HFF-Myc (cell line): ENCODE measurements at regions not wholly inside any gene's neighbourhood (a gene's known extent, or its start where the extent isn't known, plus 50 kb on each side); places are given as distances from the start of the nearest gene placed in this dataset.

ENCODE experiments used
- DNase-seq: peaks from one replicate; pipeline ENCODE4 v3.0.0-alpha.2; 2011; ENCODE audit warnings: low read depth; ENCODE audit errors: extremely low read depth
- H3K4me3 ChIP-seq: replicated peaks from 2 replicates; pipeline ENCODE4 v1.5.1; 2011; ENCODE audit warnings: low read depth, mild to moderate bottlenecking, control low read depth, low read length
- TF ChIP-seq, protein P1 (sequence below): IDR thresholded peaks from 2 replicates; pipeline ENCODE4 v1.5.1; 2012; ENCODE audit warnings: mild to moderate bottlenecking, low read depth, low read length, control low read depth; ENCODE audit errors: missing control alignments

DNA sequence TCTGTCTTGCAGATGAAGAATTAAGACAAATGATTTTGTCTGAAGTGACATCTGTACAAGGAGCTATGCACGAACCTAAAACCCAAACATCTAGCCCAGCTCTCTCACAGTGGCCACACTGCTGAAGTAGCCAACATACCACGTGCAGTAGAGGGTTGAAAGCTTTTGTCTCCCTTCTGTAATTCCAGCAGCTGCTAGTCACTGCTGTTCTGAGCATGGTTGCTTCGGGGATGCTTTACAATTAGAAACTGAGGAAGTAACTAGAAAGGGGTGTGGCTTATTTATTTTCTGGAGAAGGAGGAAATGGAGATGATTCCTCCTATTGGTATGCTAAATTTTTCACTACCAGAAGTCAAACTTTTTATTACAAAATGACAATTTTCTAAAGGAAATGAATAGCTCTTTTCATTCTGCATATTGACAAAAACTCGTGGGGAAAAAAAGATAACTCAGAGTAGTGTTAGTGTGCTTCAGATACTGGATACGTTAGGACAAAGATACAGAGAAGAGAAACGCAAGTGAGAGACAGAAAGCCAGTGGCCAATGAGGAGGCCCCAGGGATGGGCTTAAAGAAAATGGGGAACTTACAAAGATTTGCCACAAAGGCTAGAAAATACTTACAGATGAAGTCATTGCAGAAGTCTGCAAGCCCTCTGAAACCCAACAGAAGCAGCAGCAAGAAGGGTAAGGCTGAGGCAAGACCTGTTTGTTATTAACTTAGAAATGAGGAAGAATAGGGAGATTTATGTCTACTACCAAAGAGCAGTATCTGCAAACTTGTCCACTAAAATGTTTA is 192.7 kb upstream of the MIR17HG start:
- DNase-seq = no peak
- TF ChIP-seq, protein P1, sequence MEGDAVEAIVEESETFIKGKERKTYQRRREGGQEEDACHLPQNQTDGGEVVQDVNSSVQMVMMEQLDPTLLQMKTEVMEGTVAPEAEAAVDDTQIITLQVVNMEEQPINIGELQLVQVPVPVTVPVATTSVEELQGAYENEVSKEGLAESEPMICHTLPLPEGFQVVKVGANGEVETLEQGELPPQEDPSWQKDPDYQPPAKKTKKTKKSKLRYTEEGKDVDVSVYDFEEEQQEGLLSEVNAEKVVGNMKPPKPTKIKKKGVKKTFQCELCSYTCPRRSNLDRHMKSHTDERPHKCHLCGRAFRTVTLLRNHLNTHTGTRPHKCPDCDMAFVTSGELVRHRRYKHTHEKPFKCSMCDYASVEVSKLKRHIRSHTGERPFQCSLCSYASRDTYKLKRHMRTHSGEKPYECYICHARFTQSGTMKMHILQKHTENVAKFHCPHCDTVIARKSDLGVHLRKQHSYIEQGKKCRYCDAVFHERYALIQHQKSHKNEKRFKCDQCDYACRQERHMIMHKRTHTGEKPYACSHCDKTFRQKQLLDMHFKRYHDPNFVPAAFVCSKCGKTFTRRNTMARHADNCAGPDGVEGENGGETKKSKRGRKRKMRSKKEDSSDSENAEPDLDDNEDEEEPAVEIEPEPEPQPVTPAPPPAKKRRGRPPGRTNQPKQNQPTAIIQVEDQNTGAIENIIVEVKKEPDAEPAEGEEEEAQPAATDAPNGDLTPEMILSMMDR = no peak
- no peak overlapping the region for H3K4me3 ChIP-seq

DNA sequence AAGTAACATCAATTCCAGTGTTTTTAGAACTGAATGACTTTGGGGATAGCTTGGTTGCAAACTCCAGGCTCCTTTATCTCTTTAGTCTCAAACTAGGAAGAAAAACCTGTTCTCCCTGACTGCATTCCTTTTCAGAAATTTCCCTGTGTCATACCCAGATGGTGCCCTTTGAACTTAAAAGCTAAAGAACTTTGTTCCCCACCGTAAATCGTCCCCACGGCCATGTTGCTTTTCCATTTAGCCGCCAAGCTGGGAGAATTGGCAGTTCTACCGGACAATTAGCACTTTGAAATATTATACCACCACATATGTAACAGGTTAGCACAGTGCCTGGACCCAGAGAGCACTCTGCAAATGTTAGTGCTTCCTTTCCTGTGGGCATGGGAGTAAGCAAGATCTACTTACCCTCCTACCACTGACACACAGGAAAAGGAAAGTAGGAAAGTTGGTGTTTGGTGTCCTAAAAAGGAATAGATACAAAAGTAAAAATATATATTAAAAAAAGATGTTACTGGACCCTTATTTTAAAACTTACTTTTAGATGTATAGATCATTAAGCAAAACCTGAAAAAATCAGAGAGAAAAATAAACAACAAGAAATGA is 191.9 kb upstream of the MIR17HG start:
- no peak overlapping the region for H3K4me3 ChIP-seq
- TF ChIP-seq, protein P1 = no peak
- DNase-seq = no peak

DNA sequence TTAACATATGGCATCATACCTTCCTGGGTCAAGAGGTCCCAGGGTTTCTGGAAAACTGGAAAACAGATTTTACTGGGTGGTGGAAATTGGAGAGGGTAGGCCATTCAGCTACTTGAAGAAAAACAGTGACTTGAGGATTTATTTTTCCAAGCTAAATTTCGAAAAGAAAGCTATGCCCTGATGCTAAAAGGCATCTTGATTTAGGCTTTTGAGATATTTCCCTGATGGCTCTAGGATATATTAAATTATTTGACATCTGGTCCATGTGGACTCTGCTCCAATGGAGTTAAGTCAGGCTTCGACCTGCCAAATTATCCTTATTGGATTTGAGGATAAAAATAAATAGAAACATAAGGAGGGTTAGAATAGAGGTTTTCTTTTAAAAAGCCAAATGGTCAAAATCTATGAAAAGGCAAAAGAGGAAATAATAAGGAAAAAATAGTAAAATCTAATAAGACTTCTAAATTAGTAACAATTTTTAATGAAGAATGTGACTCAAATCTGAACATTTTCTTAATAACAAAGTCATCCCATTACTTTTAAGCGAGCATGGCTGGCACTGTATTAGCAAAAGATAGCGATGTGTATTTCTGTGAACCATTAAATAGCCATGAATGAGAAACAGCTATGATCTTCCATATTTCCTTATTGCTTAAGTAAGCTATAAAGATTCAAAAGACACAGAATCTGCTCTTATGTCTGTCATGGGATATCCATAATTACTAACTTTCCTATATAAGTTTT is 190.0 kb upstream of the MIR17HG start:
- H3K4me3 ChIP-seq = no peak overlapping the region
- TF ChIP-seq, protein P1 = no peak
- no peak for DNase-seq

DNA sequence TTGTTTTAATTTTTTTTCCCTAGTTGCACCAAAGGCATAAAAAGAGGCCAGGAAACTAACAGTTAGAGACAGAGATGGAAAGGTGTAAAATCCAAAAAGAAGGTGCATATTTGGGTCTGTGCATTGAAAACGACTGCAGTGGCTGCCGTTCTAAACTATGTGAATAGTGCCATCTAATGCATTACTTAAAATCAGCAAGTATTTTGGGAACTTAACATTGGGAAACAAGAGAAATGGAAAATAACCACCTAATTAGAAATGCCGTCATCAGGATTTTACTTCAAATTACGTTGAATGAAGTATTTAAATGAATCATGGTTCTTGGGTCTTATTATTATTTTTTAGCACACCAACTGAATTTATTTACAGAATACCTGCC is 189.5 kb upstream of the MIR17HG start:
- no peak overlapping the region for H3K4me3 ChIP-seq
- TF ChIP-seq, protein P1 = no peak
- DNase-seq = no peak

DNA sequence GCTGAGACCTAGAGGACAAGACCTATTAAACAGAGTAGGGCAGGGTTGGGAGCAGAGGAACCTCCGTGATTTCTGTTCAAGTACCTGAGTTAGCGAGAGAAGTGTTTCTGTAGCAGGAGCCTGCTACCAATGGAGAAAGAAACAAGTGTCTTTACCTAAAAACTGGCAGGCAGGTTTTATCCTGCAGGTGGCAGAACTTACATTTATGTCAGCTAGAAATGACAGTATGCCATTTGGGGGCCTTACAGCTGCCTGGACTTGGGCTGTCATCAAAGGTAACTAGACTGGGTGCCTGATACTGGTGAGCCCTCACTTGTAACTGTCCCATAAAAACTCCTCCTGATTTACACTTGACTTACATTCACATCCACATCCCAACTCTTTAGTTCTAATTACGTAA is 185.3 kb upstream of the MIR17HG start:
- TF ChIP-seq, protein P1 = no peak

DNA sequence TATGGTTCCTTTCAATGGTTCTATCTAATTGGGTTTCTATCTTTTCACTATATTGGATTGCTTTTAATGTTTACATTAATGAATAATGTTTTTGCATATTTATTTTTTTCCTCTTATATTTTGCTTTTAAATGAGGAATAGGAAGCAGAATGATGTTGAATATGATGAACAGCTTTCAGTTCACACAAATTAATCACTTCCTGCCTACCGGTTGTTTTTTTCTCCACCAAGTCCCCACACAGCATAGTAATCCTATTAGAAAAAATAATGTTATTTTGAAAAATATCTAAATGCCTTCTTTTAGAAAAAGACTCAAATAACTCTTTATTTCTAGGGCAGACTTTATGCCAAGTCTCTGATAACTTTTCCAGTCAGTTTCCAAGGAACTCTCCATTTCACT is 184.9 kb upstream of the MIR17HG start:
- TF ChIP-seq, protein P1 = no peak
- H3K4me3 ChIP-seq = no peak overlapping the region
- DNase-seq = no peak

More for the DNA sequence above, 185.3 kb upstream of the MIR17HG start:
- H3K4me3 ChIP-seq = no peak overlapping the region
- no peak for DNase-seq
